ENCODE measurements at regions not wholly inside any gene's neighbourhood (a gene's known extent, or its start where the extent isn't known, plus 50 kb on each side); places are given as distances from the start of the nearest gene placed in this dataset.

DNA sequence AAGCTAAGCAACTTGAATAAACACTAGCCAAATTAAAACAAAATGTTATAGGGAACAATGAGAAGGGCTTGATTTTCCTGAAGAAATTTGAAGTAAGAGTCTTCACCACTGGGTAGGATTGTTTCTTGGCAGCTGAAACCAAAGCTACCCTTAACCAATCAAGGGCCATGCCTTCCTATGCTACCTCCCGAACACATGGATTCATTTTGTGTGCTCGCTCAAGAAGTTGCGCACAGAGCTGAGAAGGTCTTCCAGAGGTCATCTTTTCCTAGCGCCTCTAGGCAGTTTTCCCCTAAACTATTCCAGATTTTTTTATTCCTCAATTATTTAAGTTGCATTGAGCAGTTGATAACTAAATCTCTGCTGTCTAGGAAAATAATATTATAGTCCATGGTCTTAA, 264.6 kb downstream of the RBM43 start:
- FAIRE-seq, result no peak
- peaks cover 0 to 3% of the 10 kb centered on the region in 2 experiments for H3K27me3 ChIP-seq (ENCODE audit: control insufficient read depth in 2 of 2, insufficient read depth in 2 of 2, low read length in 2 of 2)
- CTCF ChIA-PET, result interaction anchor here (0.7 to 1.2 kb wide), 3 partner anchors 10 to 74 kb away, joined by 3 read pairs; no protein-coding TSS in a partner anchor
- no peak overlapping the region for H3K9ac ChIP-seq (replicated peaks; ENCODE audit: extremely low read depth, insufficient read depth, low read length)
- BruUV-seq (replicated peaks), result no TSS peak
- H3K4me3 ChIP-seq (replicated peaks in 1 of 3; ENCODE audit: insufficient read depth in 1 of 3, low read depth in 1 of 3, low read length in 3 of 3), result no peak overlapping the region
- no peak overlapping the region for H2AFZ ChIP-seq (ENCODE audit: low read depth, low read length)
- no peaks in the 10 kb centered on the region for H3K4me1 ChIP-seq (ENCODE audit: control insufficient read depth, extremely low read depth, insufficient read depth, low read length)
- no peaks in the 10 kb centered on the region for H3K79me2 ChIP-seq (ENCODE audit: control insufficient read depth, insufficient read depth, low read length)
- H3K9me3 ChIP-seq (replicated peaks; ENCODE audit: control insufficient read depth, insufficient read depth, low read length), result no peaks in the 10 kb centered on the region
- DNase-seq (ENCODE audit: low read depth, low spot score), result no peak
- TF ChIP-seq, protein P1, sequence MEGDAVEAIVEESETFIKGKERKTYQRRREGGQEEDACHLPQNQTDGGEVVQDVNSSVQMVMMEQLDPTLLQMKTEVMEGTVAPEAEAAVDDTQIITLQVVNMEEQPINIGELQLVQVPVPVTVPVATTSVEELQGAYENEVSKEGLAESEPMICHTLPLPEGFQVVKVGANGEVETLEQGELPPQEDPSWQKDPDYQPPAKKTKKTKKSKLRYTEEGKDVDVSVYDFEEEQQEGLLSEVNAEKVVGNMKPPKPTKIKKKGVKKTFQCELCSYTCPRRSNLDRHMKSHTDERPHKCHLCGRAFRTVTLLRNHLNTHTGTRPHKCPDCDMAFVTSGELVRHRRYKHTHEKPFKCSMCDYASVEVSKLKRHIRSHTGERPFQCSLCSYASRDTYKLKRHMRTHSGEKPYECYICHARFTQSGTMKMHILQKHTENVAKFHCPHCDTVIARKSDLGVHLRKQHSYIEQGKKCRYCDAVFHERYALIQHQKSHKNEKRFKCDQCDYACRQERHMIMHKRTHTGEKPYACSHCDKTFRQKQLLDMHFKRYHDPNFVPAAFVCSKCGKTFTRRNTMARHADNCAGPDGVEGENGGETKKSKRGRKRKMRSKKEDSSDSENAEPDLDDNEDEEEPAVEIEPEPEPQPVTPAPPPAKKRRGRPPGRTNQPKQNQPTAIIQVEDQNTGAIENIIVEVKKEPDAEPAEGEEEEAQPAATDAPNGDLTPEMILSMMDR (IDR thresholded peaks at IDR 0.05; ENCODE audit: extremely low read depth in 1 of 2, insufficient read depth in 1 of 2, low read depth in 1 of 2, low read length in 2 of 2), result no peak
- no peak for TF ChIP-seq POLR2A (IDR thresholded peaks at IDR 0.05; ENCODE audit: low read depth, low read length)
- TF ChIP-seq FOS (IDR thresholded peaks at IDR 0.05; ENCODE audit: borderline replicate concordance, insufficient read depth, low read length), result no peak
- TF ChIP-seq MYC (IDR thresholded peaks at IDR 0.05; ENCODE audit: low read depth, low read length), result no peak
- TF ChIP-seq EZH2 (IDR thresholded peaks at IDR 0.05; ENCODE audit: borderline replicate concordance, low read depth, low read length, severe bottlenecking), result no peak
- no peak for TF ChIP-seq POLR2AphosphoS5 (IDR thresholded peaks at IDR 0.05; ENCODE audit: insufficient read depth, low read depth, low read length)
- TF ChIP-seq GATA2 (IDR thresholded peaks at IDR 0.05; ENCODE audit: insufficient read depth, insufficient read length, low read depth, low read length), result no peak
- TF ChIP-seq JUN (IDR thresholded peaks at IDR 0.05; ENCODE audit: borderline replicate concordance, insufficient read depth, insufficient read length, low read depth), result no peak
- TF ChIP-seq, protein P2, sequence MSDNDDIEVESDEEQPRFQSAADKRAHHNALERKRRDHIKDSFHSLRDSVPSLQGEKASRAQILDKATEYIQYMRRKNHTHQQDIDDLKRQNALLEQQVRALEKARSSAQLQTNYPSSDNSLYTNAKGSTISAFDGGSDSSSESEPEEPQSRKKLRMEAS (IDR thresholded peaks at IDR 0.05; ENCODE audit: insufficient read depth, insufficient read length), result no peak
- no peak overlapping the region for H3K27ac ChIP-seq (ENCODE audit: insufficient read depth, low read depth, low read length)
- H3K9me1 ChIP-seq (replicated peaks; ENCODE audit: control insufficient read depth, extremely low read depth, insufficient read depth, low read length), result no peaks in the 10 kb centered on the region
- dilution Hi-C loops (cut with MboI; ENCODE audit: extremely low pct_ligation_motif_present, low sequenced_read_pairs), result no loop called here
- no peak overlapping the region for H3K4me2 ChIP-seq (ENCODE audit: insufficient read depth, low read length)
- intact Hi-C loops (cut with micrococcal nuclease), result no loop called here
- H3K36me3 ChIP-seq (ENCODE audit: control insufficient read depth in 2 of 2, extremely low read depth in 1 of 2, insufficient read depth in 2 of 2, low read length in 2 of 2), result no peaks in the 10 kb centered on the region
- no peaks in the 10 kb centered on the region for H4K20me1 ChIP-seq (replicated peaks; ENCODE audit: control insufficient read depth, extremely low read depth, insufficient read depth, low read length)
- POLR2A ChIA-PET, result no interaction called here

Measured in endothelial cell of umbilical vein (primary cell).